ENCODE measurements at regions not wholly inside any gene's neighbourhood (a gene's known extent, or its start where the extent isn't known, plus 50 kb on each side); places are given as distances from the start of the nearest gene placed in this dataset.

GRCh38 chr3:24835510-24835909, 340.9 kb upstream of the THRB start:
- H3K36me3 ChIP-seq (ENCODE audit: control insufficient read depth in 4 of 4, insufficient read depth in 4 of 4, low read length in 3 of 4): no peaks in the 10 kb centered on the region
- H3K27me3 ChIP-seq (replicated peaks in 2 of 5; ENCODE audit: control insufficient read depth in 4 of 5, insufficient read depth in 5 of 5, low read length in 4 of 5): peaks cover 0 to 34% (median 11%) of the 10 kb centered on the region in 5 experiments
- no peaks in the 10 kb centered on the region for H3K4me1 ChIP-seq (ENCODE audit: control extremely low read depth in 1 of 4, control insufficient read depth in 4 of 4, insufficient read depth in 4 of 4, low read length in 3 of 4)
- ChIA-PET POLR2A (no interaction called here), CTCF (no interaction called here)
- no peak overlapping the region for H3K27ac ChIP-seq (ENCODE audit: insufficient read depth in 1 of 2, low read depth in 1 of 2, low read length in 2 of 2, poor library complexity in 1 of 2, severe bottlenecking in 2 of 2)
- no peak for DNase-seq
- 80% methylated on average over 1 of the region's 4 CpGs for WGBS (ENCODE audit: insufficient coverage)
- H3K4me3 ChIP-seq (ENCODE audit: control insufficient read depth in 1 of 7, extremely low read depth in 1 of 7, insufficient read depth in 4 of 7, low read depth in 2 of 7, low read length in 6 of 7): no peak overlapping the region
- H3K9me3 ChIP-seq (ENCODE audit: control extremely low read depth in 1 of 5, control insufficient read depth in 4 of 5, insufficient read depth in 2 of 5, low read depth in 1 of 5, low read length in 4 of 5): no peaks in the 10 kb centered on the region

GRCh38 chr3:24837601-24838000, 343.0 kb upstream of the THRB start:
- CTCF ChIA-PET: no interaction called here
- Histone ChIP-seq H3K27me3 (replicated peaks in 2 of 5; ENCODE audit: control insufficient read depth in 4 of 5, insufficient read depth in 5 of 5, low read length in 4 of 5) (peaks cover 0 to 14% (median 6%) of the 10 kb centered on the region in 5 experiments), H3K36me3 (ENCODE audit: control insufficient read depth in 4 of 4, insufficient read depth in 4 of 4, low read length in 3 of 4) (no peaks in the 10 kb centered on the region), H3K4me1 (ENCODE audit: control extremely low read depth in 1 of 4, control insufficient read depth in 4 of 4, insufficient read depth in 4 of 4, low read length in 3 of 4) (no peaks in the 10 kb centered on the region), H3K9me3 (ENCODE audit: control extremely low read depth in 1 of 5, control insufficient read depth in 4 of 5, insufficient read depth in 2 of 5, low read depth in 1 of 5, low read length in 4 of 5) (no peaks in the 10 kb centered on the region), H3K4me3 (ENCODE audit: control insufficient read depth in 1 of 7, extremely low read depth in 1 of 7, insufficient read depth in 4 of 7, low read depth in 2 of 7, low read length in 6 of 7) (no peak overlapping the region), H3K27ac (ENCODE audit: insufficient read depth in 1 of 2, low read depth in 1 of 2, low read length in 2 of 2, poor library complexity in 1 of 2, severe bottlenecking in 2 of 2) (no peak overlapping the region)
- no peak for DNase-seq
- WGBS (ENCODE audit: insufficient coverage): no CpG with 5 or more reads among the region's 3 CpGs
- POLR2A ChIA-PET: no interaction called here

GRCh38 chr3:24838533-24838932, 343.9 kb upstream of the THRB start:
- H3K36me3 ChIP-seq (ENCODE audit: control insufficient read depth in 4 of 4, insufficient read depth in 4 of 4, low read length in 3 of 4): no peaks in the 10 kb centered on the region
- no peaks in the 10 kb centered on the region for H3K9me3 ChIP-seq (ENCODE audit: control extremely low read depth in 1 of 5, control insufficient read depth in 4 of 5, insufficient read depth in 2 of 5, low read depth in 1 of 5, low read length in 4 of 5)
- no peaks in the 10 kb centered on the region for H3K4me1 ChIP-seq (ENCODE audit: control extremely low read depth in 1 of 4, control insufficient read depth in 4 of 4, insufficient read depth in 4 of 4, low read length in 3 of 4)
- peaks cover 0 to 7% (median 0%) of the 10 kb centered on the region in 5 experiments for H3K27me3 ChIP-seq (replicated peaks in 2 of 5; ENCODE audit: control insufficient read depth in 4 of 5, insufficient read depth in 5 of 5, low read length in 4 of 5)
- no peak overlapping the region for H3K27ac ChIP-seq (ENCODE audit: insufficient read depth in 1 of 2, low read depth in 1 of 2, low read length in 2 of 2, poor library complexity in 1 of 2, severe bottlenecking in 2 of 2)
- no peak for DNase-seq
- ChIA-PET CTCF (no interaction called here), POLR2A (no interaction called here)
- no peak overlapping the region for H3K4me3 ChIP-seq (ENCODE audit: control insufficient read depth in 1 of 7, extremely low read depth in 1 of 7, insufficient read depth in 4 of 7, low read depth in 2 of 7, low read length in 6 of 7)

GRCh38 chr3:24843955-24844354, 349.3 kb upstream of the THRB start:
- no peaks in the 10 kb centered on the region for H3K27me3 ChIP-seq (replicated peaks in 2 of 5; ENCODE audit: control insufficient read depth in 4 of 5, insufficient read depth in 5 of 5, low read length in 4 of 5)
- no peaks in the 10 kb centered on the region for H3K4me1 ChIP-seq (ENCODE audit: control extremely low read depth in 1 of 4, control insufficient read depth in 4 of 4, insufficient read depth in 4 of 4, low read length in 3 of 4)
- H3K4me3 ChIP-seq (ENCODE audit: control insufficient read depth in 1 of 7, extremely low read depth in 1 of 7, insufficient read depth in 4 of 7, low read depth in 2 of 7, low read length in 6 of 7): no peak overlapping the region
- H3K9me3 ChIP-seq (ENCODE audit: control extremely low read depth in 1 of 5, control insufficient read depth in 4 of 5, insufficient read depth in 2 of 5, low read depth in 1 of 5, low read length in 4 of 5): no peaks in the 10 kb centered on the region
- ChIA-PET CTCF (no interaction called here), POLR2A (no interaction called here)
- H3K36me3 ChIP-seq (ENCODE audit: control insufficient read depth in 4 of 4, insufficient read depth in 4 of 4, low read length in 3 of 4): no peaks in the 10 kb centered on the region
- DNase-seq: no peak
- H3K27ac ChIP-seq (ENCODE audit: insufficient read depth in 1 of 2, low read depth in 1 of 2, low read length in 2 of 2, poor library complexity in 1 of 2, severe bottlenecking in 2 of 2): no peak overlapping the region
- 50% methylated on average over 2 of the region's 2 CpGs for WGBS (ENCODE audit: insufficient coverage)

- Histone ChIP-seq H3K9me3 (ENCODE audit: control extremely low read depth in 1 of 5, control insufficient read depth in 4 of 5, insufficient read depth in 2 of 5, low read depth in 1 of 5, low read length in 4 of 5) (no peaks in the 10 kb centered on the region), H3K4me3 (ENCODE audit: control insufficient read depth in 1 of 7, extremely low read depth in 1 of 7, insufficient read depth in 4 of 7, low read depth in 2 of 7, low read length in 6 of 7) (no peak overlapping the region), H3K36me3 (ENCODE audit: control insufficient read depth in 4 of 4, insufficient read depth in 4 of 4, low read length in 3 of 4) (no peaks in the 10 kb centered on the region), H3K27me3 (replicated peaks in 2 of 5; ENCODE audit: control insufficient read depth in 4 of 5, insufficient read depth in 5 of 5, low read length in 4 of 5) (no peaks in the 10 kb centered on the region), H3K4me1 (ENCODE audit: control extremely low read depth in 1 of 4, control insufficient read depth in 4 of 4, insufficient read depth in 4 of 4, low read length in 3 of 4) (no peaks in the 10 kb centered on the region), H3K27ac (ENCODE audit: insufficient read depth in 1 of 2, low read depth in 1 of 2, low read length in 2 of 2, poor library complexity in 1 of 2, severe bottlenecking in 2 of 2) (no peak overlapping the region)
- ChIA-PET POLR2A (no interaction called here), CTCF (no interaction called here)
- DNase-seq: no peak
- WGBS (ENCODE audit: insufficient coverage): no CpG with 5 or more reads among the region's 3 CpGs
Measured at GRCh38 chr3:24845524-24846155, 351.0 kb upstream of the THRB start.

GRCh38 chr3:24846286-24846860, 351.7 kb upstream of the THRB start:
- no peak overlapping the region for H3K4me3 ChIP-seq (ENCODE audit: control insufficient read depth in 1 of 7, extremely low read depth in 1 of 7, insufficient read depth in 4 of 7, low read depth in 2 of 7, low read length in 6 of 7)
- no peaks in the 10 kb centered on the region for H3K9me3 ChIP-seq (ENCODE audit: control extremely low read depth in 1 of 5, control insufficient read depth in 4 of 5, insufficient read depth in 2 of 5, low read depth in 1 of 5, low read length in 4 of 5)
- no peak for DNase-seq
- ChIA-PET CTCF (no interaction called here), POLR2A (no interaction called here)
- 60% methylated on average over 1 of the region's 1 CpG for WGBS (ENCODE audit: insufficient coverage)
- no peaks in the 10 kb centered on the region for H3K4me1 ChIP-seq (ENCODE audit: control extremely low read depth in 1 of 4, control insufficient read depth in 4 of 4, insufficient read depth in 4 of 4, low read length in 3 of 4)
- no peaks in the 10 kb centered on the region for H3K27me3 ChIP-seq (replicated peaks in 2 of 5; ENCODE audit: control insufficient read depth in 4 of 5, insufficient read depth in 5 of 5, low read length in 4 of 5)
- H3K36me3 ChIP-seq (ENCODE audit: control insufficient read depth in 4 of 4, insufficient read depth in 4 of 4, low read length in 3 of 4): no peaks in the 10 kb centered on the region
- no peak overlapping the region for H3K27ac ChIP-seq (ENCODE audit: insufficient read depth in 1 of 2, low read depth in 1 of 2, low read length in 2 of 2, poor library complexity in 1 of 2, severe bottlenecking in 2 of 2)

- no peak overlapping the region for H3K27ac ChIP-seq (ENCODE audit: insufficient read depth in 1 of 2, low read depth in 1 of 2, low read length in 2 of 2, poor library complexity in 1 of 2, severe bottlenecking in 2 of 2)
- no peaks in the 10 kb centered on the region for H3K9me3 ChIP-seq (ENCODE audit: control extremely low read depth in 1 of 5, control insufficient read depth in 4 of 5, insufficient read depth in 2 of 5, low read depth in 1 of 5, low read length in 4 of 5)
- CTCF ChIA-PET: no interaction called here
- no peak for DNase-seq
- H3K4me1 ChIP-seq (ENCODE audit: control extremely low read depth in 1 of 4, control insufficient read depth in 4 of 4, insufficient read depth in 4 of 4, low read length in 3 of 4): no peaks in the 10 kb centered on the region
- H3K36me3 ChIP-seq (ENCODE audit: control insufficient read depth in 4 of 4, insufficient read depth in 4 of 4, low read length in 3 of 4): no peaks in the 10 kb centered on the region
- 0% methylated on average over 1 of the region's 2 CpGs for WGBS (ENCODE audit: insufficient coverage)
- H3K27me3 ChIP-seq (replicated peaks in 2 of 5; ENCODE audit: control insufficient read depth in 4 of 5, insufficient read depth in 5 of 5, low read length in 4 of 5): no peaks in the 10 kb centered on the region
- POLR2A ChIA-PET: no interaction called here
- H3K4me3 ChIP-seq (ENCODE audit: control insufficient read depth in 1 of 7, extremely low read depth in 1 of 7, insufficient read depth in 4 of 7, low read depth in 2 of 7, low read length in 6 of 7): no peak overlapping the region
Measured at GRCh38 chr3:24850245-24850644, 355.6 kb upstream of the THRB start.
